HCT116 (cell line): ENCODE measurements at regions not wholly inside any gene's neighbourhood (a gene's known extent, or its start where the extent isn't known, plus 50 kb on each side); places are given as distances from the start of the nearest gene placed in this dataset.

ENCODE experiments used
- ATAC-seq: fragments of 200-7000 bp; cut with Tn5 transposase; 2 replicates; pipeline ENCODE4 v1.9.1; 2020; ENCODE audit warnings: mild to moderate bottlenecking, moderate library complexity
- BruUV-seq: library from RNA; stranded (reverse); fragments of 400-500 nt; replicated peaks from 2 replicates; lab custom pipeline; 2021; lab: Mats Ljungman, UMichigan
- CTCF ChIA-PET: fragments of 300-600 bp; sonication (Branson Sonifier 250); formaldehyde crosslinking; loops from one replicate; lab custom pipeline; 2021; ENCODE audit warnings: antibody characterized with exemption; lab: Charles Lee
- POLR2A ChIA-PET: fragments of 300-600, 350-600 bp; sonication (Branson Sonifier 250); formaldehyde crosslinking; loops from one replicate; lab custom pipeline; 2021; ENCODE audit warnings: antibody characterized with exemption; lab: Charles Lee
- RAD21 ChIA-PET, 2 experiments: fragments of 300-600 bp; sonication (Branson Sonifier 250); formaldehyde crosslinking; loops; one replicate each; lab custom pipeline; 2023; ENCODE audit warnings: low total read pairs in 2 of 2; ENCODE audit not compliant: uncharacterized antibody in 2 of 2, unreplicated experiment in 2 of 2, low non-redundant PET in 1 of 2; lab: Charles Lee
- DNase-seq: peaks from one replicate; pipeline ENCODE4 v3.0.0-alpha.2; 2010; ENCODE audit warnings: low read depth, low spot score
- H2AFZ ChIP-seq: fragments of 200-600 bp; shearing (Covaris generic), sonication (generic); 2 replicates; pipeline ENCODE4 v1.6.1; 2017; ENCODE audit warnings: low read depth, mixed run types, mixed read lengths, antibody characterized with exemption, low read length; ENCODE audit not compliant: poor library complexity, severe bottlenecking
- H3K27ac ChIP-seq: 2 replicates; pipeline ENCODE4 v1.5.1; 2012; ENCODE audit warnings: low read depth, low read length
- H3K27me3 ChIP-seq: fragments of 200-600 bp; sonication (generic); 2 replicates; pipeline ENCODE4 v1.6.1; 2016; ENCODE audit warnings: mixed run types, low read length, mixed read lengths; ENCODE audit not compliant: insufficient read depth
- H3K36me3 ChIP-seq, 2 experiments: fragments of 200-500 bp in 1 of 2; fragments of 200-600 bp in 1 of 2; sonication (Bioruptor generic) in 1 of 2; sonication (generic) in 1 of 2; 2 replicates each; pipeline versions ENCODE4 v1.5.1 to v1.6.1; 2014 to 2016; ENCODE audit warnings: low read length in 2 of 2, inconsistent platforms in 1 of 2, mixed read lengths in 1 of 2, mixed run types in 1 of 2; ENCODE audit not compliant: insufficient read depth in 2 of 2, control insufficient read depth in 1 of 2
- H3K4me1 ChIP-seq, 2 experiments: fragments of 200-600 bp in 1 of 2; sonication (generic) in 1 of 2; 2 replicates each; pipeline versions ENCODE4 v1.5.1 to v1.6.1; 2012 to 2017; ENCODE audit warnings: low read length in 2 of 2, inconsistent platforms in 1 of 2, mild to moderate bottlenecking in 1 of 2, mixed read lengths in 1 of 2, mixed run types in 1 of 2, moderate library complexity in 1 of 2; ENCODE audit not compliant: insufficient read depth in 2 of 2, control insufficient read depth in 1 of 2
- H3K4me2 ChIP-seq: fragments of 200-600 bp; sonication (generic); 2 replicates; pipeline ENCODE4 v1.6.1; 2017; ENCODE audit warnings: mixed run types, low read length, mixed read lengths
- H3K4me3 ChIP-seq, 2 experiments: fragments of 200-600 bp in 1 of 2; sonication (generic) in 1 of 2; replicated peaks in 1 of 2; 2 replicates each; pipeline ENCODE4 v1.5.1; 2011 to 2016; ENCODE audit warnings: low read length in 2 of 2, control low read depth in 1 of 2, low read depth in 1 of 2, mild to moderate bottlenecking in 1 of 2, mixed read lengths in 1 of 2, mixed run types in 1 of 2
- H3K79me2 ChIP-seq: fragments of 200-600 bp; sonication (generic); 2 replicates; pipeline ENCODE4 v1.6.1; 2017; ENCODE audit warnings: mild to moderate bottlenecking, mixed run types, low read length, moderate library complexity, mixed read lengths; ENCODE audit not compliant: insufficient read depth
- H3K9ac ChIP-seq: fragments of 200-600 bp; sonication (generic); 2 replicates; pipeline ENCODE4 v1.6.1; 2016; ENCODE audit warnings: low read length, mixed read lengths
- H3K9me2 ChIP-seq: fragments of 200-600 bp; sonication (generic), shearing (Covaris generic); 2 replicates; pipeline ENCODE4 v1.6.1; 2017; ENCODE audit warnings: mixed run types, mild to moderate bottlenecking, moderate library complexity; ENCODE audit not compliant: insufficient read depth
- H3K9me3 ChIP-seq, 2 experiments: fragments of 200-500 bp in 1 of 2; fragments of 200-600 bp in 1 of 2; sonication (Bioruptor generic) in 1 of 2; sonication (generic) in 1 of 2; 2 replicates each; pipeline ENCODE4 v1.6.1; 2014 to 2017; ENCODE audit warnings: low read length in 2 of 2, mixed read lengths in 2 of 2, inconsistent platforms in 1 of 2, low read depth in 1 of 2, mild to moderate bottlenecking in 1 of 2, mixed run types in 1 of 2, moderate library complexity in 1 of 2; ENCODE audit not compliant: control insufficient read depth in 1 of 2, insufficient read depth in 1 of 2
- H4K20me1 ChIP-seq: fragments of 200-600 bp; sonication (generic), shearing (Covaris generic); 2 replicates; pipeline ENCODE4 v1.6.1; 2017; ENCODE audit warnings: mixed run types, mild to moderate bottlenecking, moderate library complexity; ENCODE audit not compliant: insufficient read depth
- CEBPB ChIP-seq: IDR thresholded peaks from 2 replicates; pipeline ENCODE4 v1.6.1; 2012; ENCODE audit warnings: low read depth
- CTCF ChIP-seq, 3 experiments: fragments of 200-600 bp in 1 of 3; sonication (generic) in 1 of 3; IDR thresholded peaks in 2 of 3; conservative IDR thresholded peaks in 1 of 3; 2 replicates each; pipeline ENCODE4 v1.5.1; 2012 to 2017; ENCODE audit warnings: low read depth in 2 of 3, low read length in 2 of 3, antibody characterized with exemption in 1 of 3, borderline replicate concordance in 1 of 3, control low read depth in 1 of 3, mild to moderate bottlenecking in 1 of 3, mixed read lengths in 1 of 3, mixed run types in 1 of 3, moderate library complexity in 1 of 3; ENCODE audit not compliant: insufficient read depth in 1 of 3
- EGR1 ChIP-seq: IDR thresholded peaks from 2 replicates; pipeline ENCODE4 v1.6.1; 2012; ENCODE audit warnings: low read depth
- ELF1 ChIP-seq: IDR thresholded peaks from 2 replicates; pipeline ENCODE4 v1.6.1; 2012; ENCODE audit warnings: low read depth, borderline replicate concordance
- EZH2 ChIP-seq: fragments of 200-600 bp; sonication (generic); IDR thresholded peaks from 2 replicates; pipeline ENCODE4 v1.6.1; 2017; ENCODE audit warnings: antibody characterized with exemption, mixed run types
- FOSL1 ChIP-seq: IDR thresholded peaks from 2 replicates; pipeline ENCODE4 v1.6.1; 2012; ENCODE audit warnings: low read depth
- JUND ChIP-seq: IDR thresholded peaks from 2 replicates; pipeline ENCODE4 v1.6.1; 2012
- POLR2A ChIP-seq: IDR thresholded peaks from 2 replicates; pipeline ENCODE4 v1.7.0; 2011; ENCODE audit warnings: borderline replicate concordance; ENCODE audit not compliant: insufficient read depth, insufficient read length; ENCODE audit errors: extremely low read depth
- POLR2AphosphoS5 ChIP-seq: IDR thresholded peaks from 2 replicates; pipeline ENCODE4 v1.6.1; 2011; ENCODE audit warnings: mild to moderate bottlenecking, low read depth, low read length, moderate library complexity
- RAD21 ChIP-seq: IDR thresholded peaks from 2 replicates; pipeline ENCODE4 v1.6.1; 2012; ENCODE audit warnings: low read depth, mild to moderate bottlenecking
- SIN3A ChIP-seq: IDR thresholded peaks from 2 replicates; pipeline ENCODE4 v1.6.1; 2012; ENCODE audit warnings: low read depth
- SRF ChIP-seq: IDR thresholded peaks from 2 replicates; pipeline ENCODE4 v1.6.1; 2012; ENCODE audit warnings: low read depth
- ZNF274 ChIP-seq: fragments of 200-500 bp; sonication (Bioruptor generic); IDR thresholded peaks from 2 replicates; pipeline ENCODE4 v1.6.1; 2014; ENCODE audit warnings: mild to moderate bottlenecking, low read depth, low read length, inconsistent platforms
- intact Hi-C: fragments of 100-400 bp; cut with micrococcal nuclease; formaldehyde crosslinking; loops from 2 replicates; pipeline ENCODE4 v1.10.0; 2022

GRCh38 chr20:51319522-51319921, 223.0 kb downstream of the NFATC2 start (continued):
- TF ChIP-seq POLR2A (no peak), CEBPB (no peak), SRF (no peak), CTCF (IDR thresholded peaks at IDR 0.05 in 2 of 3, conservative IDR thresholded peaks at IDR 0.05 in 1 of 3; ENCODE audit: borderline replicate concordance in 1 of 3, insufficient read depth in 1 of 3, low read depth in 2 of 3, low read length in 2 of 3) (no peak), EZH2 (no peak), ELF1 (no peak), FOSL1 (no peak), SIN3A (no peak)

- Histone ChIP-seq H3K4me3 (no peak overlapping the region), H3K9ac (no peak overlapping the region), H3K36me3 (no peaks in the 10 kb centered on the region), H4K20me1 (no peaks in the 10 kb centered on the region), H3K27ac (no peak overlapping the region), H3K9me3 (peaks cover 0 to 2% of the 10 kb centered on the region in 2 experiments; a peak in 1 of 4 replicates), H3K27me3 (no peaks in the 10 kb centered on the region), H3K9me2 (no peaks in the 10 kb centered on the region), H3K4me1 (peaks cover 0 to 7% of the 10 kb centered on the region in 2 experiments; a peak in 3 of 4 replicates), H3K79me2 (no peaks in the 10 kb centered on the region), H3K4me2 (peak overlapping the region; percentile 39), H2AFZ (peak overlapping the region; percentile 66)
- peak; percentile 36; the same call in 1 of the 2 replicates for TF ChIP-seq EGR1
- no peak for TF ChIP-seq POLR2AphosphoS5
- TF ChIP-seq ZNF274 = no peak
- TF ChIP-seq RAD21 = peak; percentile 59
- TF ChIP-seq CTCF (IDR thresholded peaks at IDR 0.05 in 2 of 3, conservative IDR thresholded peaks at IDR 0.05 in 1 of 3; ENCODE audit: borderline replicate concordance in 1 of 3, insufficient read depth in 1 of 3, low read depth in 2 of 3, low read length in 2 of 3) = peak; percentile 72 to 94 (median 94); a peak in 5 of 6 replicates
- no peak for TF ChIP-seq SRF
- TF ChIP-seq EZH2 = no peak
- TF ChIP-seq JUND = no peak
- ATAC-seq (peak; percentile 96), DNase-seq (peak; percentile 51)
- intact Hi-C loops = no loop called here
- no TSS peak for BruUV-seq
- RAD21 ChIA-PET = interaction anchor here (0.9 to 1.1 kb wide), 3 partner anchors 325 to 331 kb away, joined by 3 to 4 read pairs (median 3); no protein-coding TSS in a partner anchor
- POLR2A ChIA-PET = no interaction called here
- CTCF ChIA-PET = interaction anchor here (0.6 to 3.3 kb wide), 16 partner anchors 8 to 525 kb away, joined by 3 to 27 read pairs (median 4); no protein-coding TSS in a partner anchor
Observed at GRCh38 chr20:51318058-51318949, 224.2 kb downstream of the NFATC2 start.
